ENCODE measurements at regions not wholly inside any gene's neighbourhood (a gene's known extent, or its start where the extent isn't known, plus 50 kb on each side); places are given as distances from the start of the nearest gene placed in this dataset.
"Not testable (repeated sequence)": the region's sequence is repeated elsewhere in the genome, so short reads cannot be mapped to it uniquely, and the experiment has no call there.

DNA sequence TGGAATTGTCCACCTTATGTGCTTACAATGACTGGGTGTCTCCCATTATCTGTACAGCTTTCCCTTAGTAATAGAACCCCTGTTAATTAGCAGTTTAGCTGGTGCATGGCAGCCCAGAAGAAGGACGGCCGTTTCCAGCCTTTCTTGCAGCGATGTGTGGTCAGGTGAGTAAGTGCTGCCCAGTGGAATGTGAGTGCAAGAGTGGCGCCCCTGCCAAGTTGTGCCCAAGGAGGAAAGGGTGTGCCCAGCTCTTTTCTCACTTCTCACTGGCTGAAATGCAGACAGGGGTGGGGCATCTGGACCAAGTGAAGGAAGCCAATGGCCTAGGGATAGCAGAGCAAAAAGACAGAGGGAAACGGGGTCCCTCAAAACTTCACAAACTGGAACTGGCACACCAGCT, 296.8 kb downstream of the PREX1 start:
- no peak for DNase-seq (ENCODE audit: low read depth in 2 of 2)

DNA sequence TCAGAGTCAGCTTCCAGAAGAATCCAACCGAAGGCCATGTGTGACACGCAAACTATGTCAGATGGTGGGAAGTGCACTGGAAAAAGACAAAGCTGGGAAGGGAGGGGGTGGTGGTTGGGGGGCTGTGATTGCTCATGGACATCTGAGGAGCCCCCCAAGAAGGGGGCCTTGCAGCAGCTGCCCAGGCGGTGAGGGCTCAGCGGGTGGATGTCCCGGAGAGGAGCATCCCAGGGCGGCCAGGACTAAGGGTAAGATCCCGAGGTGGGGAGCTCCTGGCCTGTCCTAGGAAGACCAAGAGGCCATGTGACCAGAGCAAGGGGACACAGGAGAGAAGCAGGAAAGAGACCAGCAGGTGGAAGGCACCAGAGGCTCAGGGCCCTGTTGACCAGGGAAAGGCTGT, 299.5 kb downstream of the PREX1 start:
- DNase-seq (ENCODE audit: low read depth in 2 of 2), result no peak

DNA sequence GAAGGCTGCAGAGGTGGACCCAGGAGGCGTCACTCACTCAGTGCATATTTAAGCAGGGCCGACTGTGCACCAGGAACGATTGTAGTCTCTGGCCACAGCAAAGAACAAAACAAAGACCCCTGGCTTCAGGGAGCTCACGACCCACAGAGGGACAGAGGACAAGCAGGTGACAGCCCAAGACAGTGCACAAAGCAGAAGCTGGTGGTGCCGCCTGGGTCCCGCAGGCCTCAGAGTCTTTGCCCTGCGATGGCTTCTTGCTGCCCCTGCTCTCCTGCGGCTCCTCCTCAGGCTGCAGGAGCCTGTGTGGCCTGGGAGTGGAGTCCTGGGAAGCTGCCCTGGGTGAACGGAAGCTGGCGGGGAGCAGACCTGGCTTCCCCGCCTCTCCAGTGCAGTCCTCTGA, 300.0 kb downstream of the PREX1 start:
- DNase-seq (ENCODE audit: low read depth in 2 of 2), result no peak

DNA sequence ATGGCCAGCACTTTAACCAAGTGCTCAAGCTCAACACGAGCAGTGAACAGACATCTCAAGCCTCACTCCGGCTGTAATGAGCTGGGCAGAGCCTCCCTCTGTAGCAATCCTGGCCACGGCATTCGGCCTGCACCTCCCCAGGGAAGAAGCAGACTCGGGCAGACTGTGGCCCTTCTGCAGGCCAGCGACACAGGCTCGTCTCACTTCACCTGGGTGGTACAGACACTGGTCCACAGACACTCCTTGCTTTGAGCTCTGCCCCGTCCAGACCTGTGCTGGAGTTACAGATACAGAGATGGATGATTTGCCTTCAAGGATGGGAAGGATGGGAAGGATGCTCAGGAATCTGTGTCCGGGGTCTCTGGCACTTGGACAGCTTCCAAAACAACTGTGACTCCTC, 300.9 kb downstream of the PREX1 start:
- DNase-seq (ENCODE audit: low read depth in 2 of 2), result no peak

DNA sequence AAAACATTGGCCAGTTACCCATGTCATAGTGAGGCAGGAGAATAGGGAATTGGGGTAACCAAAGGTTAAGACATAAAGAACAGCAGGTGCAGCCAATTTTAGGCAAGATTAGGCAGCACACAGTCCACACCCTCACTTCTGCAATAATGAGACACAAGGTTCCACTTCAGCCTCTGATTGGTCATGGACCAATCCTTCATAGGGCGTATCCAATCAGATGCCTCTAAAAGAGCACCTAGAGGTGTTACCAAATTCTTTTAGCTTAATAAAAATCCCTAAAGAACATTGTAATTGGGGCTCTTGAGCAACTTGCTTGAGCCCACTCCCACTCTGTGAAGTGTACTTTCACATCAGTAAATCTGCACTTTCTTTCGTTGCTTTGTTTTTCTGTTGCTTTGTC, 302.4 kb downstream of the PREX1 start:
- no peak for DNase-seq (ENCODE audit: low read depth in 2 of 2)

DNA sequence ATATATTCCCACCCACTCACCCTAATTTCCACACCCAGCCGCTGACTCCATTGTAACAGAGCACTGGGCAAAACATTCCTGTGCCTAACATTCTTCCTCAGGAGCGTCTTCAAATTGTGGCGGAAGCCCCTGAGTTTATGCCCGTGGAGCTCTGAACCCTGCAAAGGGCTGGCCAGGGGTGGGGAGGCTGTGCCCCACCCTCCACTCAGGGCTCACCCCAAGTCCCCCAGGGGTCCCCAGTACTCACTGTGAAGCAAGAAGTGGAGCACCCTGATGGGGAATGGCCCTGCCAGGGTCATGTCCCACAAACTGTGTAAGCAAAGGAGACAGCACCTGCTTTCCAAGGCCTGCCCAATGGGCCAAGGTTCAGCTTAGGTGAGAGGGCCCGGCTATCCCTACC, 303.2 kb downstream of the PREX1 start:
- no peak for DNase-seq (ENCODE audit: low read depth in 2 of 2)

DNA sequence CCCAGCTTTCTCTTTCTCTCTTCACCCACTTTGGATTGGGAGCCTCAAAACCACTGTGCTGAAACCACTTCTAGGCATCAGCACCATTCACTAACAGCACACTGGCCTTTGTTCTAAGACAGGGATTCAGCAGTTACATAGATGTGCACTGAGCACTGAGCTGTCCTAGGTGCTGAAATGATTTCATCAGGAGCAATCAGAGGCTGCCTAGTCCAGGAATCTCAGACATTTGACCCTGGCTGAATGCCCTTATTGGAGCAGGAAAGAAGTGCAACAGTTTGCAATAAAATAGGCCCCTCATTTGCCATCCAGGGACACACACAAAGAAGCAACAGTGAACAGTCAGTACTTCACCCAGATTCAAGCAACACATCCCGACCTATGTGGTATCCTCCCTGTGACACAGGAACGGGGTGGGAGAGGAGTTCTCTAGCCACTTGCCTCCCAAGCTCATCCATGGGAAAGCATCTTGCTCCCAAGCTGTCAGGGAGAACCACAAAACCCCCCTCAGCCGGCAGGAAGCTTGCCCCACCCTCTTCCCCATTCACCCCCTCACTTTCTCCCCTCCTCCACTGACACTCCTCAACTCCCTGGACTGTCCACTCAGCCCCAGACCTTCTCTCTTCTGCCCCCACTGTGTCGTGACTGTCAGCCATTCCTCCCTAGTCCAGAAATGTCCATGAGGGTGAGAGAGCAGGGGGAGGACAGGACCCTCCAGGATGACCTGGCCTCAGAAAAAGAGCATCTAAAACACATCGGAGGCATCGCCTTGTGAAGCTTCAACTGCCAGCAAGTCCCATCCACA, 304.4 kb downstream of the PREX1 start:
- no peak for DNase-seq (ENCODE audit: low read depth in 2 of 2)

DNA sequence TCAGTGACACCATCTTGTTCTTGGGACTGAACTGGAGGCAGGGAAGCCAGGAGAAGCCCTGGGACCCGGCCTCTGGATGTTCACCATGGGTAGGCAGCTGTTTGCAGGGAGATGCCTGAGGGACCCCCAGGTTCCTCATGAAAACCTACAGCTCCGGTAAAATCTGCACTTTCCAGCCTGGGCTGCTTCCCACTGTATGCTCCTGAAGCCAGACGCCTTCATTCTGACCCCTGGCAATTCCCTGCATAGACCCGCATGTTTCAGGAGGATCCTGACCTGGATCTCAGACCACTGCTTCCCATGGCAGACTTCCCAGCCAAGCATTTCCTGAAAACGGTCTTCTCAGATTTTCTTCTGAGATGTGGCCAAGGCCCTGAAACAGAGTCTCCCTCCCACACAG, 306.7 kb downstream of the PREX1 start:
- no peak for DNase-seq (ENCODE audit: low read depth in 2 of 2)

DNA sequence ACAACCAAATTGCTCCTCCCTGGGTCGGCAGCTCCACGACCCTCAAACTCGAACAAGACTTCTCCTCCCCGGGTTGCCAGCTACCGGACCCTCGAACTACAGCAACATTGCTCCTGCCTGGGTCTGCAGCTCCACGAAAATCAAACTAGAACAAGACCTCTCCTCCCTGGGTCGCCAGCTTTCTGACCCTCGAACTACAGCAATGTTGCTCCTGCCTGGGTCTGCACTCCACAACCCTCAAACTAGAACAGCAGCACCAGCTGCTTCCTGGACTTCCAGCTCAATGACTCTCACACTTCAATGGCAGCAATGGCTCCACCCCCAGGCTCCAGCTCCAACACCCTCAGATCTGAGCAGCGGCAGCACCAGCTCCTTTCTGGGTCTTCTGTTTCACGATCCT, 311.6 kb downstream of the PREX1 start:
- DNase-seq (ENCODE audit: low read depth in 2 of 2), result not testable (repeated sequence)

DNA sequence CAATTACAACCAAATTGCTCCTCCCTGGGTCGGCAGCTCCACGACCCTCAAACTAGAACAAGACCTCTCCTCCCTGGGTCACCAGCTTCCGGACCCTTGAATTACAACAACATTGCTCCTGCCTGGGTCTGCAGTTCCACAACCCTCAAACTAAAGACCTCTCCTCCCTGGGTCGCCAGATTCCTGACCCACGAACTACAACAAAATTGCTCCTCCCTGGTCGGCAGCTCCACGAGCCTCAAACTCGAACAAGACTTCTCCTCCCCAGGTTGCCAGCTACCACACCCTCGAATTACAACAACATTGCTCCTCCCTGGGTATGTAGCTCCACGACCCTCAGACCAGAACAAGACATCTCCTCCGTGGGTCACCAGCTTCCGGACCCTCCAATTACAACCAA, 313.2 kb downstream of the PREX1 start:
- DNase-seq (ENCODE audit: low read depth in 2 of 2), result not testable (repeated sequence)

DNA sequence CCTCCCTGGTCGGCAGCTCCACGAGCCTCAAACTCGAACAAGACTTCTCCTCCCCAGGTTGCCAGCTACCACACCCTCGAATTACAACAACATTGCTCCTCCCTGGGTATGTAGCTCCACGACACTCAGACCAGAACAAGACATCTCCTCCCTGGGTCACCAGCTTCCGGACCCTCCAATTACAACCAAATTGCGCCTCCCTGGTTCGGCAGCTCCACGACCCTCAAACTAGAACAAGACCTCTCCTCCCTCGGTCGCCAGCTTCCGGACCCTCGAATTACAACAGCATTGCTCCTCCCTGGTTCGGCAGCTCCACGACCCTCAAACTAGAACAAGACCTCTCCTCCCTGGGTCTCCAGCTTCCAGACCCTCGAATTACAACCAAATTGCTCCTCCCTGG, 315.3 kb downstream of the PREX1 start:
- not testable (repeated sequence) for DNase-seq (ENCODE audit: low read depth in 2 of 2)

DNA sequence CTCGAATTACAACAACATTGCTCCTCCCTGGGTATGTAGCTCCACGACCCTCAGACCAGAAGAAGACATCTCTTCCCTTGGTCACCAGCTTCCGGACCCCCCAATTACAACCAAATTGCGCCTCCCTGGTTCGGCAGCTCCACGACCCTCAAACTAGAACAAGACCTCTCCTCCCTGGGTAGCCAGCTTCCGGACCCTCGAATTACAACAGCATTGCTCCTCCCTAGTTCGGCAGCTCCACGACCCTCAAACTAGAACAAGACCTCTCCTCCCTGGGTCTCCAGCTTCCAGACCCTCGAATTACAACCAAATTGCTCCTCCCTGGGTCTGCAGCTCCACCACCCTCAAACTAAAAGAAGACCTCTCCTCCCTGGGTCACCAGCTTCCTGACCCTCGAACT, 322.7 kb downstream of the PREX1 start:
- not testable (repeated sequence) for DNase-seq (ENCODE audit: low read depth in 2 of 2)

DNA sequence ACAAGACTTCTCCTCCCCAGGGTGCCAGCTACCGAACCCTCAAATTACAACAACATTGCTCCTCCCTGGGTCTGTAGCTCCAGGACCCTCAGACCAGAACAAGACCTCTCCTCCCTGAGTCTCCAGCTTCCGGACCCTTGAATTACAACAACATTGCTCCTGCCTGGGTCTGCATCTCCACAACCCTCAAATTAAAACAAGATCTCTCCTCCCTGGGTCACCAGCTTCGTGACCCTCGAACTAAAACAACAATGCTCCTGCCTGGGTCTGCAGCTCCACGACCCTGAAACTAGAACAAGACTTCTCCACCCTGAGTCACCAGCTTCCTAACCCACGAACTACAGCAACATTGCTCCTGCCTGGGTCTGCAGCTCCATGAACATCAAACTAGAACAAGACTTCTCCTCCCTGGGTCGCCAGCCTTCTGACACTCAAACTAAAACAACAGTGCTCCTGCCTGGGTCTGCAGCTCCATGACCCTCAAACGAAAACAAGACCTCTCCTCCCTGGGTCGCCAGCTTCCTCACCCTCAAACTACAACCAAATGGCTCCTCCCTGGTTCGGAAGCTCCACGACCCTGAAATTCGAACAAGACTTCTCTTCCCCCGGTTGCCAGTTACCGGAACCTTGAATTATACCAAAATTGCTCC, 324.5 kb downstream of the PREX1 start:
- DNase-seq (ENCODE audit: low read depth in 2 of 2), result no peak

DNA sequence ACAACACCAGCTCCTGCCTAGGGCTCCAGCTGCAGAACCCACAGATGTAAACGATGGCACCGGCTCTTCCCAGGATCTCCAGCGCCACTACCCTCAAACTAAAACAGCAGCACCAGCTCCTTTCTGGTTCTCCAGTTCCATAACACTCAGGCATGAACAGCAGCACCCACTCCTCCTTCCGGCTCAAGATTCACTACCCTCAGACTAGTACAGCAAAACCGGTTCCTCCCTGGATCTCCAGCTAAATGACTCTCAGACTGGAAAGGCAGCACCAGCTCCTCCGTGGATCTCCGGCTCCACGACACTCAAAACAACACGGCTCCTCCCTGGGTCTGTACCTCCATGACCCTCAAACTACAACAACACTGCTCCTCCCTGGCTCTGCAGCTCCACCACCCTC, 325.0 kb downstream of the PREX1 start:
- DNase-seq (ENCODE audit: low read depth in 2 of 2), result no peak

DNA sequence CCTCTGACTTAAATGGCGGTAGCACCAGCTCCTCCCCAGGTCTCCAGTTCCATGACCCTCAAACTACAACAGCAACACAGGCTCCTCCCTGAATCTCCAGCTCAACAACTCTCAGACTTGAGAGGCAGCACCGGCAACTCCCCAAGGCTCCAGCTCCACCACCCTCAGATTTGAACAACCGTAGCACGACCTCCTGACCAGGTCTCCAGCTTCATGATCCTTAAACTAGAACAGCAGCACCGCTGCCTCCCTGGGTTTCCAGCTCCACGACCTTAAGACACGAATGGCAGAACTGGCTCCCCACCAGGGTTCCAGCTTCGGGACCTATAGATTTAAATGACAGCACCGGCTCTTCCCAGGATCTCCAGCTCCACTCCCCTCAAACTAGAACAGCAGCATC, 325.8 kb downstream of the PREX1 start:
- DNase-seq (ENCODE audit: low read depth in 2 of 2), result no peak

DNA sequence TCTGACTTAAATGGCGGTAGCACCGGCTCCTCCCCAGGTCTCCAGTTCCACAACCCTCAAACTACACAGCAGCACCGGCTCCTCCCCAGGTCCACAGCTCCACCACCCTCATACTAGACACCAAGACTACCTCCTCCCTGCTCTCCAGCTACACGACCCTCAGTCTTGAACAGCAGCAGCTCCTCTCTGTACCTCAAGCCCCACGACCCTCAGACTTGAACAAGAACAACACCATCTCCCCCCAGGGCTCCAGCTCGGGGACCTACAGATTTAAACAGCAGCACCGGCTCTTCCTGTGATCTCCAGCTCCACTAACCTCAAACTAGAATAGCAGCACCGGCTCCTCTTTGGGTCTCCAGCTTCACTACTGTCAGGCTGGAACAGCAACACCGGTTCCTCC, 326.9 kb downstream of the PREX1 start:
- not testable (repeated sequence) for DNase-seq (ENCODE audit: low read depth in 2 of 2)

DNA sequence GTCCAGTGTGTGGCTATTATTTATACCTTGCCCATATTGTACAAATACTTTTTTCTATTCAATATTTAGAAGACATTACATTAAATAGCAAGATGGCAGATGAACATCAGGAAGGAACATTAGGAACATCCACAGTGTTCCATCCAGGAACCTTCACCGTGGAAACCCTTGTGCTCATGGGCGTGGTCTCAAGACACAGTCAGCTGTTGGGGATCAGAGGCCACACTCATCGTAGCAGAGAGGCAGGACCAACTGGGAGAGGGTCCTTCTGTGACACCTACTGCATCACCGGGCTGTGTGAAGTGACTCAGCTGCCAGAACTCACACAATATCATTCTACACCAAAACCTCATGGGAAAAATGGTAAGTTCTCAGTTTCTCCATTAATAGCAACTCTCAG, 328.9 kb downstream of the PREX1 start:
- DNase-seq (ENCODE audit: low read depth in 2 of 2), result not testable (repeated sequence)

DNA sequence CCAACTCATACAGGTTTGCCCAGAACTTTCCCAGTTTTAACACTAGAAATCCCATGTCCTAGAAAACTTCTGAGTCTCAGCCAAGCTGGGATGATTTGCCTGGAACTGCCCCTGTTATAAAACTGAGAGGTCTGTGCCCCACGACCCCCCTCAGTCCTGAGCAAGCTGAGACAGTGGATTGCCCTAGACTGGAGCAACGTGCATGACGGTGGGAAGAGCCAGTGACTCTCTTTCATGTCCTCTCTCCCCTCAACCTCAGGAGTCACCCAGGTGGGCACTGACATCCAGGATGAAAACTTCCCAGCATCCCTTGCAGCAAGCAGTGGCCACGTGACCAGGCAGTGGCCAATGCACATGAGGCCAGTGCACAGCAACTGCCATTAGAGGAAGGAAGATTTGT, 329.7 kb downstream of the PREX1 start:
- DNase-seq (ENCODE audit: low read depth in 2 of 2), result not testable (repeated sequence)

DNA sequence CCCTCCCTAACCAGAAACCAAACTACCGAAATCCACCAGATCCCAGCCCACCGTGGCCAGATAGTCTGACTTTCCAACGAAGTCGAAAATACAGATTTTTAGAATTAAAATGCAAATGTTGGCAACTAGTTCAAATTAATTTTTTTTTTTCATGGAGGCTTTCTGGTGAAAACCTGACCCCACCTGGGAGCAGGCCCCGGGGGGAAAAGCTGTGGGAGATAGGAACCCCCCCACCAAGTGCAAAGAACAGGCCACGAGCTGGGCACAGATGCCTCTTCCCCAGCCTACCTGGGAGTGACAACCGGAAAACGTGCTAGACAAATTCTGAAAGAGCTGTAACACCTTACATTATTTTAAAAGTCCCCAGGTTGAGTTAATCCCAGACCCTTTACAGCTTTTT, 333.8 kb downstream of the PREX1 start:
- DNase-seq (ENCODE audit: low read depth in 2 of 2), result no peak

DNA sequence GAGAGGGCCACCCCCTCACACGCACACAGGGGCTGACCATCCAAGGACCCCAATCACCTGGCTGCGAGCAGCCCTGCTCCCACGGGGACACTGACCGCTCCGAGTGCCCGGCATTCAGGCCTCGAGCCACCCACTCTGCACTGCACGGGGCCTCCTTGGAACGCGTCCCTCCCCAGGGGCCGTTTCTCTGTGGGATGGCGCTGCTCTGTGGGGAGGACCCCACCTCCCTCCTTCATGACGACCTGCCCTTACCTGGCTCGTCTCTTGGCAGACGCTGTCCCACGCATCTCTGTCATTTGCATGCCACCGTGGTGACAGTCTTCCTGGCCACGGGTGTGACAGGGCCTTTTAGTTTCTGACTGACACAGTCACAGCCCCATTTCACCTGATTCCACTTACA, 334.5 kb downstream of the PREX1 start:
- DNase-seq (ENCODE audit: low read depth in 2 of 2), result not testable (repeated sequence)

DNA sequence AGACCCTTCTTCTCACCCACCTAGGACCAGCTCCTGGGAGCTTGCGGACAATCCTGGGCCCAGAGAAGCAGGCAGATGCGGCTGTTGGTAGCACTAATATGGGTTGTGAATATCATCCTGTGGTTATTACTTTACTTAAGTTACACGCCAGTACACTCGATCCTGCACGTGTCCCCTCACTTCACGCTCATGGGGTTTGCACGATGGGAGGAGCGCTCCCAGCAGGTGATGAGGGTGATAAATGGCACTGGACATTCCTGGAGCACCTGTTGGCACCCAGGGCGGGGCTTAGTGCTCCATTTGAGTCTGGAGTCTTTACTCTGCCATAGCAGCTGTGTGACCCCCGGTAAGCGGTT, 335.1 kb downstream of the PREX1 start:
- DNase-seq (ENCODE audit: low read depth in 2 of 2), result no peak

DNA sequence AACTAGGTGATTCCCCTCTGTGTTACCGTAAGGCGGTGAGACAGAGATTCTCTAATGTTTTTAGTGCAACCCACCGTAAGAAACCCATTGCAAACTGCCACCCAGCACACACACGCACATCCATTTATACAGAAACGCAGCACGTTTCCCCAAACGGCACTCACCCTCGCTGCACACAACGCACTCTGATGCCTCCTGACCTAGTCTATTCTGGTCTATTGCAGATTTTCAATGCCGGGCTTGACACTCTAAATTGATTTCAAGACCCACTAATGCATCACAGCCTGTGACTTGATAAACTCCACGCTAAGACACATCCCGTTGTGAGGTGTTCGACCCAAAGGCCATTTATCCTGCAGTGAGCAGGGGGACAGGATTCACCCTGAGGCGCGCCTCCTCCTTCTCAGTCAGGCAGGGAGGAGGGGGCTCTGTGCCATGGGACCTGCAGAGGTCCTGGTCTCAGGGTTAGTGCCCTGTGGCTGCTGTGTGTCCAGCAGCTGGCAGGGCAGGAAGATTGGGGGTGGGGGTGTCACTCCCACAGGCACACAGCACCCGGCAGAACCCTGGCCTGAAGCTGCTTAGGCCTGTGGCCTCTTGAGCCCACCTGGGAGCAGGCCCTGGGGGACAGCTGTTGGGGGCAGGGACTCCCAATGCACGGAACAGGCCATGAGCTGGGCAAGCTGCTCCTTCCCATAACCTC, 335.6 kb downstream of the PREX1 start:
- no peak for DNase-seq (ENCODE audit: low read depth in 2 of 2)

Measured in activated CD4-positive, alpha-beta T cell treated with anti-CD3 and anti-CD28 coated beads for 24 hours (primary cell).